HEK293T (cell line): ENCODE measurements at regions not wholly inside any gene's neighbourhood (a gene's known extent, or its start where the extent isn't known, plus 50 kb on each side); places are given as distances from the start of the nearest gene placed in this dataset.

Experiments used
- CTCF ChIA-PET: fragments of 350-600 bp; formaldehyde crosslinking; extraction: SDS; loops from one replicate; lab custom pipeline; 2021; ENCODE audit warnings: antibody characterized with exemption, inconsistent platforms; lab: Yijun Ruan, JAX
- POLR2A ChIA-PET: fragments of 350-600 bp; formaldehyde crosslinking; extraction: SDS; loops from one replicate; lab custom pipeline; 2020; ENCODE audit warnings: antibody characterized with exemption, inconsistent platforms; lab: Yijun Ruan, JAX
- DNase-seq: peaks from one replicate; pipeline ENCODE4 v3.0.0; 2012; ENCODE audit warnings: mixed read lengths; ENCODE audit errors: extremely low spot score
- ARNT ChIP-seq: fragments of 450-650 bp; IDR thresholded peaks from 2 replicates; pipeline ENCODE4 v1.6.1; 2017; ENCODE audit warnings: mild to moderate bottlenecking
- BHLHE40 ChIP-seq: fragments of 450-650 bp; IDR thresholded peaks from 2 replicates; pipeline ENCODE4 v1.6.1; 2016; ENCODE audit warnings: mild to moderate bottlenecking, moderate library complexity, borderline replicate concordance
- CTBP1 ChIP-seq: fragments of 450-650 bp; IDR thresholded peaks from 2 replicates; pipeline ENCODE4 v1.6.1; 2016; ENCODE audit warnings: borderline replicate concordance
- ELF4 ChIP-seq: fragments of 450-650 bp; IDR thresholded peaks from 2 replicates; pipeline ENCODE4 v1.6.1; 2017; ENCODE audit warnings: antibody characterized with exemption
- FOXA1 ChIP-seq: fragments of 450-650 bp; IDR thresholded peaks from 2 replicates; pipeline ENCODE4 v1.6.1; 2016; ENCODE audit warnings: mild to moderate bottlenecking
- FOXK2 ChIP-seq: fragments of 450-650 bp; IDR thresholded peaks from 2 replicates; pipeline ENCODE4 v1.6.1; 2016; ENCODE audit warnings: mild to moderate bottlenecking
- FOXM1 ChIP-seq: fragments of 450-650 bp; IDR thresholded peaks from 2 replicates; pipeline ENCODE4 v1.6.1; 2017; ENCODE audit warnings: mild to moderate bottlenecking, borderline replicate concordance
- HDGF ChIP-seq: fragments of 450-650 bp; IDR thresholded peaks from 2 replicates; pipeline ENCODE4 v1.6.1; 2017; ENCODE audit warnings: antibody characterized with exemption, borderline replicate concordance
- L3MBTL2 ChIP-seq: fragments of 450-650 bp; conservative IDR thresholded peaks from 2 replicates; pipeline ENCODE4 v1.6.1; 2016; ENCODE audit warnings: mild to moderate bottlenecking
- LEF1 ChIP-seq: fragments of 450-650 bp; IDR thresholded peaks from 2 replicates; pipeline ENCODE4 v1.6.1; 2017; ENCODE audit warnings: mild to moderate bottlenecking, borderline replicate concordance
- NFRKB ChIP-seq: fragments of 450-650 bp; IDR thresholded peaks from 2 replicates; pipeline ENCODE4 v1.6.1; 2016; ENCODE audit warnings: mild to moderate bottlenecking, moderate library complexity
- SP1 ChIP-seq: fragments of 450-650 bp; IDR thresholded peaks from 2 replicates; pipeline ENCODE4 v1.6.1; 2017
- SUZ12 ChIP-seq: fragments of 450-650 bp; IDR thresholded peaks from 2 replicates; pipeline ENCODE4 v1.6.1; 2016; ENCODE audit warnings: mild to moderate bottlenecking
- TARDBP ChIP-seq: fragments of 450-650 bp; IDR thresholded peaks from 2 replicates; pipeline ENCODE4 v1.6.1; 2016
- ZNF384 ChIP-seq: fragments of 450-650 bp; IDR thresholded peaks from 2 replicates; pipeline ENCODE4 v1.6.1; 2016
- TF ChIP-seq, protein P1 (sequence below): fragments of 450-650 bp; IDR thresholded peaks from 2 replicates; pipeline ENCODE4 v1.6.1; 2016

DNA sequence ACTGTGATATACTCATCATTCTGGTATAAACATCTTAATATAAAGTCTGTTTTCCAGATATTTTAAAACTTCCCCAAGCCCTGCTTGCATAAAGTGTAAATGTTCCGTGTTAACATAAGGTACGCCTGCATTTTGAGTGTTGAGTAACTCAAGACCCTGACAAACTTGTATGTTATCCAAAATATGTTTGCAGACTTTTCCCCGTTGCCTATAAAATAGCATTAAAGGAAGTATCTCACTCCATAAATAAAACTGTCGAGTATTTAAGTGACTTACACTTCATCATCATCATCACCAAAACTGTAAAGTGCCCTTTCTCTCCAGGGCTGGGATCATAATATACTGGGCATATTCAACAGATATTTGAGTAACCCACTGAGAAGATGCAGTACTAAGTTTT lies 64.6 kb upstream of the TSPAN8 start:
- no peak for DNase-seq
- ChIA-PET CTCF (no interaction called here), POLR2A (no interaction called here)
- TF ChIP-seq CTBP1 (no peak), ELF4 (no peak), NFRKB (no peak), SUZ12 (no peak), TARDBP (no peak), BHLHE40 (no peak)

DNA sequence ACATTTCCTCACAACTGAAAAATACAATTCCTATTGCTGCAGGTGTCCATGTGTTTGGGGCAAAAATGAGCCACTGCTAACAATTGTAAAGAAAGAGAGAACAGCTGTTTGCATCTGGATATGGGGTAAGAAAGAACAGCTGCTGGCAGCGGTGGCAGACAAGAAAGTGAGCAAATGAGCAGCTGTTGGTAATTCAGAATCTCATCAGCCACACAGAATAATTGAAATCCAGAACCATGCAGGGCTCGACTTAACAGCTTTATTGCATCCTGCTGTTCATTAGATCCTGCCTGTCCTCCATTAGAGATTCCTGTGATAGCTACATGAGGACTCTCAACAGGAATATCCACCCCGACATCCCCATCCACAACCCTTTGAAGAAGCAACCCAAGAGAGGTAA lies 62.5 kb upstream of the TSPAN8 start:
- ChIA-PET POLR2A (no interaction called here), CTCF (interaction anchor here (0.7 kb wide), 1 partner anchor 501 kb away, joined by 4 read pairs; no protein-coding TSS in a partner anchor)

DNA sequence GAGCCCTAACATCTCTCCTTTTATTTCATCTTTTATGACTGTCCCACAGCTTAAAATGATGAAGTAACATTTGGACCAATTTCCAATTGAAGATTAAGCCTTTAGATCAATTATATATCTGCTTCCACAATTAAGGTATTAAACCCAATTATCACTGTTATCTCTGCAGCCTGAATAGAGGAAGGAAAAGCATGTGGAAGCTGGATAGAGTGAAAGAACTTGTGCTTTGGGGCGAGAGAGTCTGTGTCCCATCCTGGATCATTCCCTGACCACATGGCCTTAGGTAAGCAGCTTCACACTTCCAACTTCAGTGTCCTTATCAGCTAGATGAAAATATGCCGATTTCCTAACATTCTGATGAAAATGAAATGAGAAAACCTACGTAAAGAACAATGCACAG lies 61.4 kb upstream of the TSPAN8 start:
- DNase-seq, result no peak
- TF ChIP-seq NFRKB, result no peak
- TF ChIP-seq CTBP1, result no peak
- TF ChIP-seq, protein P1, sequence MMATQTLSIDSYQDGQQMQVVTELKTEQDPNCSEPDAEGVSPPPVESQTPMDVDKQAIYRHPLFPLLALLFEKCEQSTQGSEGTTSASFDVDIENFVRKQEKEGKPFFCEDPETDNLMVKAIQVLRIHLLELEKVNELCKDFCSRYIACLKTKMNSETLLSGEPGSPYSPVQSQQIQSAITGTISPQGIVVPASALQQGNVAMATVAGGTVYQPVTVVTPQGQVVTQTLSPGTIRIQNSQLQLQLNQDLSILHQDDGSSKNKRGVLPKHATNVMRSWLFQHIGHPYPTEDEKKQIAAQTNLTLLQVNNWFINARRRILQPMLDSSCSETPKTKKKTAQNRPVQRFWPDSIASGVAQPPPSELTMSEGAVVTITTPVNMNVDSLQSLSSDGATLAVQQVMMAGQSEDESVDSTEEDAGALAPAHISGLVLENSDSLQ, result no peak
- no peak for TF ChIP-seq ZNF384
- no peak for TF ChIP-seq ELF4
- POLR2A ChIA-PET, result no interaction called here
- CTCF ChIA-PET, result no interaction called here

More for the DNA sequence above, 62.5 kb upstream of the TSPAN8 start:
- TF ChIP-seq SUZ12 (no peak), ELF4 (no peak), L3MBTL2 (no peak), FOXA1 (no peak), FOXK2 (no peak), HDGF (no peak)
- TF ChIP-seq, protein P1, result no peak
- no peak for DNase-seq

DNA sequence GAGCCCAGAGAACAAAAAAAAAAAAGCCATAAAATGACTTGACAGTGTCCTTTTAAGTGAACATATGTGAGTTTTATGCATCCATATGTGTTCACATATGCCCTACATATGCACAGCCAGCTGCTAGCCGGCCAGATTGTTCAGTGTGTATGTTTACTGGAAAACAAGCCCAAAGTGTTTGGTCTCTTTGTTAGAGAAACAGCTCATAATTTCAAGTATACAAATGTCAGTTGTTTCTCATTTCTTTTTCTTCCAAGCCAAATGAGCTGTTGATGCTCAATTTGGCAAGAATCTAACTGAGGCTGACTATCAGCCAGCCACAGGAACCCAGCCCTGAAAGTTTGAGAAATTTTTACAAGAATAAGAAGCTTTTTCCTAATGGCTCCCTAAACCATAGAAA lies 60.8 kb upstream of the TSPAN8 start:
- no peak for DNase-seq
- POLR2A ChIA-PET, result no interaction called here
- TF ChIP-seq FOXA1, result no peak
- TF ChIP-seq CTBP1, result no peak
- no peak for TF ChIP-seq ELF4
- CTCF ChIA-PET, result no interaction called here

DNA sequence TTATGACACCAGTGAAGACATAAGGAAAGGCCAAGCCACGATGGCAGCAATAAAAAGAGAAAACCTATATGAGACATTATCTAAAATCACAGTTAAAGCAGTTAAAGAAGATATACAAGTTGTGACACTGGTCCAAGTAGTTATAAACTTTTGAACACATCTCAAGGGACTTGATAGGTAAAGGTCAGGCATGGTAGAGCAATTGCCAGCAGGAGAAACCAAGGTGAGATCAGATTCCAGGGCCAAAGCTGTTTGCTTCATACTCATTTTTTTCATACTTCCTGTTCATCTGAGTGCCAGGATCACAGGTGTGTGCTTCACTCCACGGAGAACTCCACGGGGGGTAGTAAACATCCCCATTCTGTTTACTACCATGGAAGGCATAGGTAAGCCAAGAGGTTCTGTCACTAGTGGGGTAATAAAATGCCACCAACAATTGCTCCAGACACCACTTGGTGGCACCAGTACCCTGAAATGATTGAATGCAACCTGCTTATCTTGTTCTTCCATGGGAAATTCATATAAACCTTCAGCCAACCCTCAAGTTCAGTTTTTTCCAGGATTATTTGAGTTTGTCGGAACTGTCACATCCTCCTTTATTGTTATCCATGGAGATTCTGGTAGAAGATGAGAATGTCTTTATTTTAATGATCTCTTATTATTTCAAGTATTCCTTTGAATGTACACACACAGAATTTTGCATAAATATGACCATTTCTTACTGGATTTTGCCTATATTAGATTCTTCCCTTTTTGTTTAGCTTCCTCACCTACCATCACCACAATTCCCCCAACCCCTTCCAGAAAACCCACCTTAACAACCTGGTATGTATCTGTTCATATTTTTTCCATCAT lies 59.2 kb upstream of the TSPAN8 start:
- POLR2A ChIA-PET, result no interaction called here
- CTCF ChIA-PET, result interaction anchor here (1.0 kb wide), 1 partner anchor 528 kb away, joined by 5 read pairs; no protein-coding TSS in a partner anchor
- DNase-seq, result peak; percentile 42

DNA sequence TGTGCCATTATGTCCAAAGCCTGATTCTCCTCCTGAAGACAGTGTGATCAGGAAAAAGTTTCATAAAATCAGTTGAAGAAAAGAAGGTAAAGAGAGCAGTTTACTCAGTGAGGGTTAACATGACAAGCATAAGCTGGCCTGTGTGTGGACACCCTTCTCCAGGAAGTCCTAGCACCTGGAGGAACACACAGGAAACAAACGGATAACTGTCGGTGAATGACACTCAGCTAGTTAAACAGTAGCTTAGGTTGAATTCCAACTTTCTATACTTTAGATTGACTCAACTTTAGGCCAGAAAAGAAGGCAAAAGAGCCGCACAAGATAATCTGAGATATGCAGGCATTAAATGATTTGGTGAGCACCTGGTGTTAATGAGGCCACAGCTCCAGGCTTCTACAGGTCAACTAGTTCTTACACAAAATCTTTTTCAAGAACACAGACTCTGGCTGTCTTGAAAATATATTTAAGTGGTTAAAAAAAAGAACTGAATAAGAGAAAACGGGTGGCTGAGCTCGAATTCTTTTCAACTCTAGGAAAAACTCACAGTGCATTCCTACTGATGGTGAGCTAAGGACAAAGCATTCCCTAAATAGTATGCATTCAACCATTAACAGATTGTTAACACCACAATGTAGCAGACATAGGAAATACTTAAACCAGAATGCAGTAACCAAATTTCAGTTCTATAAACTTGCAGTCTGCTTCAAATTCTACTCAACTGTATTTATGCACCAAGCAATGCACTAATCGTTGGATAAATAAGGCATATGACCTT lies 56.9 kb upstream of the TSPAN8 start:
- ChIA-PET POLR2A (no interaction called here), CTCF (no interaction called here)
- DNase-seq, result no peak
- TF ChIP-seq FOXK2, result no peak
- no peak for TF ChIP-seq CTBP1
- no peak for TF ChIP-seq SUZ12
- no peak for TF ChIP-seq FOXM1
- no peak for TF ChIP-seq FOXA1
- no peak for TF ChIP-seq ARNT
- TF ChIP-seq TARDBP, result no peak
- TF ChIP-seq SP1, result no peak
- no peak for TF ChIP-seq HDGF
- TF ChIP-seq ZNF384, result no peak

More for the DNA sequence above, 59.2 kb upstream of the TSPAN8 start:
- TF ChIP-seq FOXA1, result no peak
- no peak for TF ChIP-seq SUZ12
- TF ChIP-seq FOXK2, result no peak
- TF ChIP-seq ELF4, result no peak
- no peak for TF ChIP-seq FOXM1
- TF ChIP-seq ARNT, result no peak
- TF ChIP-seq LEF1, result no peak
- TF ChIP-seq SP1, result no peak
- no peak for TF ChIP-seq L3MBTL2
- TF ChIP-seq TARDBP, result no peak
- TF ChIP-seq BHLHE40, result no peak
- TF ChIP-seq NFRKB, result no peak
- no peak for TF ChIP-seq ZNF384

DNA sequence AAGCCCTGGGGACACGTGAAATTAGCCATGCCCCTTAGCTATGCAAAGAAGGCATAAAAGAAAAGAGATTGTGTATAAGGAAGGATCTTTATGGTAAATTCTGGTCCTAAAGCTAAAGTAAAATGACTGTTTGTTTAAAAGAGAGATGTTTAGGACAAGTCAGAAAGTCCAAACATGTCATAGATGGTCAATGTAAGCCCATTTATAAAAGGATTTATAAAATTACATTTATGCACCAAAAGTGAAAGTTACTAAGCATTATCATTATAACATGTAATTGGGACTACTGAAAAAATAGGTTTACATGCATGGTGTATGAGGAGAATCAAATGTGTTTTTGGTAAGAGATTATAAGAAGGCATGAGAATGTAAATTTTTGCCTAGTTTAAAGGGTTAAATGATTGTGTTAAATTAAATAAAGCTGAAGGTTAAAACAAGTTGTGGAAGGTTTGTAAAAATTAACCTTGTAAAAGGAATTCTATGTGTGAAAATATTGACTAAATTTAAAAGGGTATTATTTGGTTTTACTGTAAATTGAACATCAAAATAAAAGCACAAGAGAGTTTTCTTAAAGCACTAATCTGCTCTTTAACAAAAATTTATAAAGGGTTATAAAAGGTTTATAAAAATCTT lies 50.4 kb upstream of the TSPAN8 start:
- POLR2A ChIA-PET, result no interaction called here
- no peak for DNase-seq
- TF ChIP-seq BHLHE40 (no peak), ELF4 (no peak), ZNF384 (no peak), NFRKB (no peak), SP1 (no peak), FOXK2 (no peak), L3MBTL2 (no peak), HDGF (no peak), LEF1 (no peak), TARDBP (no peak)
- CTCF ChIA-PET, result no interaction called here
